ENCODE measurements at regions not wholly inside any gene's neighbourhood (a gene's known extent, or its start where the extent isn't known, plus 50 kb on each side); places are given as distances from the start of the nearest gene placed in this dataset.

DNA sequence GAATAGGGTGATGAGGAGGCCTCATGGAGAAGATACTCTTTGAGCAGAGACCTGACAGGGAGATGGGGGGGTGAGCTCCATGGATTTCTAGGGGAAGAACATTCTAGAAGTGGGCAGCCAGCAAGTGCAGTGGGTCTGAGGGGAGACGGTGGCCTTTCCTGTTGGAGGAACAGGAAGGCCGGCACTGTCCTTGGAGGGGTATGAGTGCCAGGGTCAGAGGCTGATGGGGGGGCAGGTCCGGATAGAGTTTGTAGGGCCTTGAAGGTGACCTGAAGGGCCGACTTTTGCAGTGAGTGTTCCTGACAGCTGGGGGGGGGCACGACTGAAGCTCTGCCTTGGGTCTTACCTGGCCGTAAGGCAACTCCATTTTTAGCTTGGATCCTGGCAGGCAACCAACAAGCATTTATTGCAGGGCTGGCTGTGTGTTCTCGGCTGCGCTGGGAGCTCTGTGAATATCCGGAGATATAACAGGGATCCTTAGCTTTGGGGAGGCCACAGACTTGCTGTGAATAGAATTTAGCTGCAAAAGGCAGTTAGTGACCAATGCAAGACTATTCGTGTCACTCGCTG lies 130.6 kb downstream of the MRPS6 start:
- DNase-seq (ENCODE audit: insufficient read length): no peak
- no peak for FAIRE-seq
- no peak for TF ChIP-seq POLR2AphosphoS5 (IDR thresholded peaks at IDR 0.05; ENCODE audit: low read depth, low read length)
- TF ChIP-seq POLR2A (IDR thresholded peaks at IDR 0.05; ENCODE audit: low read depth, low read length): no peak
- no peak for TF ChIP-seq TAF1 (IDR thresholded peaks at IDR 0.05; ENCODE audit: borderline replicate concordance, low read depth, low read length)

DNA sequence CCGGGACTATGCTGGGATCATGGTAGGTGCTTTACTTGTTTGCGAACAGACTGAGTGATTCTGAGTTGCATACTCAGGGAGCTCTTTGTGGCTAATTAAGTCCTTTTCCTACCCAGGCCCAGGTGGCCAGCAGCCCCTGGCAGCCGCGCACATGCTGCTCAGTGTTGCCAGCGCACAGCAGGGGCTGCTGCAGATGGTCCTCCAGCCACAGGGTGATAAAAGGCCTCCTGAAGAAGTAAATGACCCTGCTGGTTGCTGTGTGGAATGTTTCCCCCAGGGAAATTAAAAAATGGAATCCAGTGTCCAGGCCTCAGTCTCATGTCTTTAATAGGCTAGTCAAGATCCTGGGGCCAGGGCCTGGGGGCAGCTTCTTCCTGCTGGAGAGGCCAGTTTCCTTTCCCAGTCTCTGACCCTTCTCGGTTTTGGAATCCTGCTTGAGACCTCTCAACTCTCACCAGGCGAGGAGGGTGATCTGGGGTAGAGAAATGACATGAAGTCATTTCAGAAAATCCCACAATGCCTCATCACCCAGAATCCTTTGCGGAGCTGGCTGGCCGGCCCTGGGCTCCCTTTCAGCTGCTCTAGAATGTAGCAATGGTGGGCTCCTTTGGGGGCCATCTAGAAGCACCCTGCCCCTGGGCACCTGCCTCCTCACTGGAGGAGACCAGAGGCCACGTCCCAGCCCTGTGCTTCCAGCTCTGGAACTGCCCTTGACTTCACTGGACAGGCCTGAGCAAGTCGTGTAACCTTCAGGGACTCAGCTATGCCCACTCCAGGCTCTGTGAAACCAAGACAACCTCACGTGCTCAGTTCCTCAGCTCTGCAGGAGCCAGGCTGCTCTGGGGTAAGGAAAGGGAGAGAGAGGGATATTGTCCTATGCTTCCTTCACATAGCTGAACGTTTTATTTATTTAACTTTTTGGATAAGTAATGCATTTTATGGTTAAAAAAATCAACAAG lies 131.4 kb downstream of the MRPS6 start:
- no peak for TF ChIP-seq POLR2AphosphoS5 (IDR thresholded peaks at IDR 0.05; ENCODE audit: low read depth, low read length)
- no peak for TF ChIP-seq TAF1 (IDR thresholded peaks at IDR 0.05; ENCODE audit: borderline replicate concordance, low read depth, low read length)
- no peak for TF ChIP-seq POLR2A (IDR thresholded peaks at IDR 0.05; ENCODE audit: low read depth, low read length)
- DNase-seq (ENCODE audit: insufficient read length) (no peak), FAIRE-seq (no peak)

DNA sequence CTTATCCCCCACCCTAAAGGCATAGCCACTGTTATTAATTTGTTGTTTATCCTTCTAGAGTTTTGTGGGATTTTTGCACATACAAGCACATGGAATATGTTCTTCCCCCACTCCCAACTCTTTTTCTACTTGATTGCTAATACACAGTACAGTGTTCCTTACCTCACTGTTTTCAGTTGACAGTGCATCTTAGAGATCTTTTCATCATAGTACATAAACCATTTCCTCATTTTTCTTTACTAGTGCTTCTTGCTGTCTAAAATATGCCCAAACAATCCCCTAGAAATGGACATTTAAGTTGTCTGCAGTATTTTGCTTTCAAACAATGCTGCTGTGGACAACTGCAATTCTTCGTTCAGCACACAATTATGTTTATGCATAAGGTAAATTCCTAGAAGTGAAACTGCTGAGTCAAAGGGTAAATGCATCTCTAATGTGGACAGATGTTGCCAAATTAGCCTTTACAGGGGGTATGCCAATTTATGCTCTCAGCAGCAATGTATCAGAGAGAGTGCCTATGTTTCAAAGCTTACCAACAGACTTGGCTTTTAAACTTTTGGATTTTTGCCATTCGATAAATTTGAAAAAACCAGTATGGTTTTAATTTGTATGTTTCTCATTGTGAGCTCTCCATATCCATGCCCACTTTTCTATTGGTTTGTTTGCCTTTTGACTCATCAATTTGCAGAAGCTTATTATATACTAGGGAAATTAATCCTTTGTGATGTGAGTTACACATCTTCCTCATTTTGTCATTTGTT lies 132.6 kb downstream of the MRPS6 start:
- TF ChIP-seq POLR2AphosphoS5 (IDR thresholded peaks at IDR 0.05; ENCODE audit: low read depth, low read length): no peak
- TF ChIP-seq TAF1 (IDR thresholded peaks at IDR 0.05; ENCODE audit: borderline replicate concordance, low read depth, low read length): no peak
- no peak for TF ChIP-seq POLR2A (IDR thresholded peaks at IDR 0.05; ENCODE audit: low read depth, low read length)
- peak; percentile 88 for FAIRE-seq
- no peak for DNase-seq (ENCODE audit: insufficient read length)

DNA sequence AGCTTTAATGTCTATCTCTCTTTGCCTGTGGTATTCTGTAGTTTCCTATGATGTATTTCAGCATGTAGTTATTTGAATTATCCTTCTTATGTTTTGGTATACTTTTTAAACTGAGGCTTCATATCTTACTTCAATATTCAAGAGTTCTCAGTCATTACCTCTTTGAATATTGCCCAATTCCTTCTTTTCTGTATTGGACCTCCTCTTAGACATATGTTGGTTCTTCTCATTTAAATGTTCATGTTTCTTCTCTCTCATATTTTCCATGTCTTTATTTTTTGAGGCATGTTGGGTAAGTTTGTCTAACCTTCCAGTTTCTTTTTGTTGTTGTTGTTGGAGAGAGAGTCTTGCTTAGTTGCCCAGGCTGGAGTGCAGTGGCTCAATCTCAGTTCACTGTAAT lies 140.6 kb downstream of the MRPS6 start:
- TF ChIP-seq POLR2AphosphoS5 (IDR thresholded peaks at IDR 0.05; ENCODE audit: low read depth, low read length) (no peak), TAF1 (IDR thresholded peaks at IDR 0.05; ENCODE audit: borderline replicate concordance, low read depth, low read length) (no peak)
- FAIRE-seq (no peak), DNase-seq (ENCODE audit: insufficient read length) (no peak)

DNA sequence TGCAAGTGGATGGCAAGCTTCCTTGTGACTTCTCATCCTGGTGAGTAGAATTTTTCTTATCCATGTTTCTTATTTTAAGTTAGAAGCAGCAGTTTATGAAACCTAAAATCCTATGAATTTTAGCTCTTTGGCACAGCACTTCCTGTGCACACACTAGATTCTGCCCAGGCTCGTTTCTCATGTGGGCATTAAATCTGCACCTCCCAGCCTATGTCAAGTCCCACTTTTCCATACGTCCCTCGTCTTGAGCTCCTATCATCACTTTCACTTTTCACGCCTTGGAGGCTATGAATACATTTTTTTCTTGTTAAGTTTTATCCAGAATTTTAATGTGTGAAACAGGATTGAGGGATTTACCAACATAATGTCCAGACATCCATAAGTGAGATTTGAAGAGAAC lies 142.1 kb downstream of the MRPS6 start:
- TF ChIP-seq POLR2AphosphoS5 (IDR thresholded peaks at IDR 0.05; ENCODE audit: low read depth, low read length) (no peak), TAF1 (IDR thresholded peaks at IDR 0.05; ENCODE audit: borderline replicate concordance, low read depth, low read length) (no peak), POLR2A (IDR thresholded peaks at IDR 0.05; ENCODE audit: low read depth, low read length) (no peak)
- no peak for FAIRE-seq
- no peak for DNase-seq (ENCODE audit: insufficient read length)

DNA sequence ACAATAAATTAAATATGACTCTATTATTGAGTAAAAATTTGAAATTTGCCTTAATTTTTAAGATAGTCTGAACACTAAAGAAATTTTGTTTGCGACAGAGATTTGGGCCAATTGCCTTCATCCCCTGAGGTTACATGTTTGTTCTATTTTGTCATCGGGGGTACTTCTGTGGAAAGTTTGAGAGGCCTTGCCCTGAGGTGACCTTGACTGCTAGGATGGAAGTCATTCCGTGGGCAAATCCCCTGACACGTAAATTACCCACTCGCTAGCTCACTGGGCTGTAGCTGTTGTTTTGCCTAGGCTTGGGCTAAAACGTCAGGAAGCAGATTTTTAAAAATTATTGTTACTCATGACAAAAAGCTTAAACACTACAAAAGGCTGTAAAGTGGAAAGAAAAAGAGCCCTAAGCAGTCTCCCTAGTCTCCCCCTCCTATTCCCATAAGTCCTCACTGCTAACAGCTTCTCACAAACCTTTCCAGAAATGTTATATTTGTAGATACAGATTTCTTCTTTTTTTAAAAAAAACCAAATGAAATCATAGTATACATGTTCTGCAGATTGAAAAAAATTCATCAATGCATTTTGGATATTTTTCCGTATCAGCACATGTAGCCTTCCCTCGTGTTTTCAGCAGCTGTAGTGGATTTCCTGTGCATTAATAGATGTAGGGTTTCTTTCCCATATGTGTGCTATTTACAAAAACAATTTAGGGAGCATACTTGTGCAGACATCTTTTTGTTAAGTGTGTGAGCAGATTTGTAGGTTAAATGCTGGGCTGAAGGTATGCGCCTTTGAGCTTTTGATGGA lies 142.7 kb downstream of the MRPS6 start:
- DNase-seq (ENCODE audit: insufficient read length) (no peak), FAIRE-seq (no peak)
- no peak for TF ChIP-seq POLR2AphosphoS5 (IDR thresholded peaks at IDR 0.05; ENCODE audit: low read depth, low read length)
- no peak for TF ChIP-seq TAF1 (IDR thresholded peaks at IDR 0.05; ENCODE audit: borderline replicate concordance, low read depth, low read length)
- no peak for TF ChIP-seq POLR2A (IDR thresholded peaks at IDR 0.05; ENCODE audit: low read depth, low read length)

DNA sequence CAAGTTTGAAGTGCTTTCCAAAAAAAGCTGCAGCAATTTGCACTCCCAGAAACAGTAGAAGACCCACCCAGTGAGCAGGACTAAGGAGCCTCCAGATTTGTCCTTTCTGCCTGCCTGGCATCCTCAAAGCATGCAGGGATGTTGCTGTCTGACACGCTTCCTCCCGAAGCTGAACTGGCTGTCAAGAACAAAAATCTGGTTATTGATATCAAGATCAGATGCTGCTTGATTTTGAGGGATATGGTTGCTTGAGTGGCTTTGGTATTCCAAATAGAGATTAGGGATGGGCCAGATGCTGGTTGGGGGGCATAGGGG lies 143.3 kb downstream of the MRPS6 start:
- DNase-seq (ENCODE audit: insufficient read length): no peak
- no peak for TF ChIP-seq POLR2A (IDR thresholded peaks at IDR 0.05; ENCODE audit: low read depth, low read length)
- no peak for TF ChIP-seq POLR2AphosphoS5 (IDR thresholded peaks at IDR 0.05; ENCODE audit: low read depth, low read length)
- no peak for TF ChIP-seq TAF1 (IDR thresholded peaks at IDR 0.05; ENCODE audit: borderline replicate concordance, low read depth, low read length)
- no peak for FAIRE-seq

DNA sequence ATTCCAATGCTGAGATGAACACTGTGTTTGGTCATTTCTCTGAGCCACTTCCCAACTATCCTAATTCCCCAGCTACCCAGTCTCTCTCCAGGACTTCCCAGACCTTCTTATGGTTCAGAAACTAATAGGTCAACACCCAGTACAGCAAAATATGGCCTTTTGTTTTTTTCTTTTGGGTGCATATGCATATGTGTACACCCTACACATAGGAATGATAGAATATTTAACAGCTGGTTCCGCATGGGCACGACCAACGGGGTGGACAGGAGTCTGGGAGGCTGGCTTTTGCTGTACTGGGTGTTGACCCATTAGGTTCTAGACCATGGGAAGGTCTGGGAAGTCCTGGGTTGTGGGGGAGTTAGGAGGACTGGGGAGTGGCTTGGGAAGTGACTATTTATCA lies 143.9 kb downstream of the MRPS6 start:
- TF ChIP-seq TAF1 (IDR thresholded peaks at IDR 0.05; ENCODE audit: borderline replicate concordance, low read depth, low read length): no peak
- DNase-seq (ENCODE audit: insufficient read length): no peak
- FAIRE-seq: no peak

DNA sequence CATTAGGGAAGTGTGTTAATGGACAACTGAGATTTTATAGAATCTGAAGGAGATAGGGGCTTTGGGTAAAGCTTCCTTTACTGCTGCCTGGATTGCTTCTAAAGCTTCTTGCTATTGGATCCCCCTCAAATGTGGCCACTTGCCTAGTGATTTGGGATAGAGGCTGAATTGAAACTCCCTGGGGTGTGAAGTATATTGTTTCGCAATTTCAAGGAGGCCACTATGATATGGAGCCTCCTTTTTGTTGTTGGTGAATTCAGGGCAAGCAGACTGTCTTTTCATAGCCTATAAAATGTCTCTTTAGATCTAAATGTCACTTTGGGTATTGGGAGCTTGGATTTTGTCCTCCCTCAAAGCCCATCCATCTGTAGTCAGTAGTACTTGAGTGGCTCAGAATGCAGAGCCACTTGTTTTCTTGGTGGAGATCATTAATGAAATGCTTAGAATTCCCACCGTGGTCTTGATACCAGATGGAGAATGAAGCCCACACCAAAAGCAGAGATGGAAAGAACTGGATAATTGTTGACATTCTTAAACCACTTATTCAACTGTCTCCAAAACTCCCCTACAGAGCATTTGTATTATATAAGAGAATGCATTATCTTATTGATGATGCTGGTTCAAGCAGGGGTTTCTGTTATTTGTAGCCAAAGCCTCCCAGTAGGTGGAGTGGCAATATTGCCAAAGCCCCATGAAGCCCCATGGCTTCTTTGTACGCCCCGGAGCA lies 144.3 kb upstream of the KCNE2 start:
- FAIRE-seq (no peak), DNase-seq (ENCODE audit: insufficient read length) (no peak)
- TF ChIP-seq POLR2A (IDR thresholded peaks at IDR 0.05; ENCODE audit: low read depth, low read length): no peak
- no peak for TF ChIP-seq TAF1 (IDR thresholded peaks at IDR 0.05; ENCODE audit: borderline replicate concordance, low read depth, low read length)
- no peak for TF ChIP-seq POLR2AphosphoS5 (IDR thresholded peaks at IDR 0.05; ENCODE audit: low read depth, low read length)

DNA sequence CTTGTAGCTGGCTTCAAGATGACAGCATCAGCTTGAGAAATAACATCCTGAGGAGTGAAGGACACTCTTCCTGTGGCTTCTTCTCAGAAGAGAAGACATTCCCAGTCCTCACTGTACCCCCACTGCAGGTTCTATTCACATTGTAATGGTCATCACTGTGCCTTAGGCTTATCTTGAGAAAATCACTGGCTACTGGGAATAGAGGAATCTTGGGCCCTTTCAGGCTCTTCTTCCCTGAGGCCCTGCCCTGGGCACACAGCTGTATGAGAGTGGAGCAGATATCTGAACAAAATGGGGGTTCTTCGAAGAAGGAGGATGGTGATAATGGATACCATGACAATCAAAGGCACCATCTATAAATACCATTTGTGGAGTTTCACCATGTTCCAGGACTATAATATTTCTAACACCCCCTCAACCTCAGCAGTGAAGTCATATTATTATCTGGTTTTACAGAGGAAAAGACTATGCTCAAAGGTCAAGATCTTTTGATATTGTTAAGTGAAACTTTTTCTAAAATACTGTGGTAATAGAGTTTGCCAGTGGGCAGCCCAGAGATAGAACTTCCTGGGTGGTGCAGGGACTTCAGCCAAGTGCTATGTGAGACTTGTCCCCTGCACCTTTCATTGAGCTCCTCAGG lies 143.1 kb upstream of the KCNE2 start:
- FAIRE-seq (no peak), DNase-seq (ENCODE audit: insufficient read length) (no peak)
- TF ChIP-seq POLR2AphosphoS5 (IDR thresholded peaks at IDR 0.05; ENCODE audit: low read depth, low read length): no peak
- no peak for TF ChIP-seq POLR2A (IDR thresholded peaks at IDR 0.05; ENCODE audit: low read depth, low read length)
- no peak for TF ChIP-seq TAF1 (IDR thresholded peaks at IDR 0.05; ENCODE audit: borderline replicate concordance, low read depth, low read length)

Data from GM12892 (cell line).